ENCODE measurements at regions not wholly inside any gene's neighbourhood (a gene's known extent, or its start where the extent isn't known, plus 50 kb on each side); places are given as distances from the start of the nearest gene placed in this dataset.

DNA sequence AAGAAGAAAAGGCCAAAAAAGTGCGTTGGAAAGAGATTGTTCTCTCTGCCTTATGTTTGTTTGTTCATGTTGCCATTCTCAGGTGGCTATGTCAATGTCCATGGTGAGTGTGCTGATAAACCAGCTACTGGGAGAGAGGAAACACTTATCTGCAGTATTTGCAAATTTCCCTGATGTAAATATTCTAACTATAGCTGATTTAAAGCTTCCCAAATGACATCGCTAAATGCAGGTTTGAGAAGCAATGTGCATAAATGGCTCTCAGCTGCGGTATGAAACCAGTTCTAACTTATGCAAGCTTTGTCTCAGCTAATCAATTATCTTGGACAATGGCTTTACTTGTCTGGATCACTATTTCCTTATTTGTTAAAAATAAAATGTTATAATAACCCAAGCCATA lies 312.5 kb upstream of the ANO3 start:
- Histone ChIP-seq H3K36me3 (no peaks in the 10 kb centered on the region), H3K4me1 (replicated peaks) (no peaks in the 10 kb centered on the region), H3K27ac (no peak overlapping the region), H3K27me3 (replicated peaks; ENCODE audit: insufficient read depth) (peaks cover 3% of the 10 kb centered on the region), H3K9me3 (no peaks in the 10 kb centered on the region), H3K4me3 (no peak overlapping the region)
- 83% methylated on average over 3 of the region's 3 CpGs for WGBS
- intact Hi-C loops (cut with DNase I): no loop called here
- no peak for DNase-seq (ENCODE audit: low spot score)
- TF ChIP-seq POLR2A (IDR thresholded peaks at IDR 0.05) (no peak), POLR2AphosphoS5 (IDR thresholded peaks at IDR 0.05) (no peak)
- TF ChIP-seq, protein P1, sequence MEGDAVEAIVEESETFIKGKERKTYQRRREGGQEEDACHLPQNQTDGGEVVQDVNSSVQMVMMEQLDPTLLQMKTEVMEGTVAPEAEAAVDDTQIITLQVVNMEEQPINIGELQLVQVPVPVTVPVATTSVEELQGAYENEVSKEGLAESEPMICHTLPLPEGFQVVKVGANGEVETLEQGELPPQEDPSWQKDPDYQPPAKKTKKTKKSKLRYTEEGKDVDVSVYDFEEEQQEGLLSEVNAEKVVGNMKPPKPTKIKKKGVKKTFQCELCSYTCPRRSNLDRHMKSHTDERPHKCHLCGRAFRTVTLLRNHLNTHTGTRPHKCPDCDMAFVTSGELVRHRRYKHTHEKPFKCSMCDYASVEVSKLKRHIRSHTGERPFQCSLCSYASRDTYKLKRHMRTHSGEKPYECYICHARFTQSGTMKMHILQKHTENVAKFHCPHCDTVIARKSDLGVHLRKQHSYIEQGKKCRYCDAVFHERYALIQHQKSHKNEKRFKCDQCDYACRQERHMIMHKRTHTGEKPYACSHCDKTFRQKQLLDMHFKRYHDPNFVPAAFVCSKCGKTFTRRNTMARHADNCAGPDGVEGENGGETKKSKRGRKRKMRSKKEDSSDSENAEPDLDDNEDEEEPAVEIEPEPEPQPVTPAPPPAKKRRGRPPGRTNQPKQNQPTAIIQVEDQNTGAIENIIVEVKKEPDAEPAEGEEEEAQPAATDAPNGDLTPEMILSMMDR (IDR thresholded peaks at IDR 0.05): no peak

DNA sequence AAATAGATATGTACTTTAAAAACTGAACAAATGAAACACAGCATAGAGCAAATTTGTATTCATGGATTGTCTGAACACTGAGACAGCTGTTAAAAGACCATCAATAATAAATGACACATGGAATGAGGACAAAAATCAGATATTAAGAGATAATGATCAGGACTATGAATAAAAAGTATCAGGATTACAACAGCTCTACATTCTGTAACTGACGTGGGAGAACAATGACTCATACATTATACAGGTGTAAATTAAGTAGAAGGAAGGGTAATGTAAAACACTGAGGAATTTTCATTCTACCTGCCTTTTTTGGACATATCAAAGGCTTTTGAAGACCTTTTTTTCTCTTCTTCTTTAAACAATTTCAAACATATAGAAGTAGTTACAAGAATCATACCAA lies 310.9 kb upstream of the ANO3 start:
- TF ChIP-seq POLR2A (IDR thresholded peaks at IDR 0.05) (no peak), POLR2AphosphoS5 (IDR thresholded peaks at IDR 0.05) (no peak)
- TF ChIP-seq, protein P1 (IDR thresholded peaks at IDR 0.05): no peak
- no peak overlapping the region for H3K27ac ChIP-seq
- no peak overlapping the region for H3K4me3 ChIP-seq
- no peaks in the 10 kb centered on the region for H3K4me1 ChIP-seq (replicated peaks)
- intact Hi-C loops (cut with DNase I): no loop called here
- H3K27me3 ChIP-seq (replicated peaks; ENCODE audit: insufficient read depth): peaks cover 3% of the 10 kb centered on the region
- no peak for DNase-seq (ENCODE audit: low spot score)
- WGBS: 24% methylated on average over 1 of the region's 1 CpG
- H3K36me3 ChIP-seq: no peaks in the 10 kb centered on the region
- H3K9me3 ChIP-seq: no peaks in the 10 kb centered on the region

DNA sequence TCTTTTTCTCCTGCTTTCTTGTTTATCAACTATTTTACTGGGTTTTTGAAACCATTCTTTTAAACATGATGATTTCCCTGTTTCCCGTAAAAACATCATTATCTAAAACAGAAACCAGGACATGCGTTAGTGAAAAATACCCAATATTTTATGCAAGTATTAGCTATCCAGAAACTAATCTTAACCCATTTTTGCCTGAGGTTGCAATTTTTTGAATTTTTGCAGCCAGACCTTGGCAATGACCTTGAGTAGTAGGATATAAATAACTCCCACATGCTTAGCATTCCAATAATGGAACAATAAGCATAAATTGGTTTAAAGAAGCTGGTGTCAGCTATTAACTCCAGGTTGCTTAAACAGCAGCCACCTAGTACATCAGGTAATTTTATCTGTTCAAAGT lies 308.9 kb upstream of the ANO3 start:
- Histone ChIP-seq H3K9me3 (no peaks in the 10 kb centered on the region), H3K27ac (no peak overlapping the region), H3K4me3 (no peak overlapping the region), H3K4me1 (replicated peaks) (no peaks in the 10 kb centered on the region), H3K27me3 (replicated peaks; ENCODE audit: insufficient read depth) (peaks cover 3% of the 10 kb centered on the region), H3K36me3 (no peaks in the 10 kb centered on the region)
- DNase-seq (ENCODE audit: low spot score): no peak
- WGBS: 81% methylated on average over 2 of the region's 2 CpGs
- intact Hi-C loops (cut with DNase I): no loop called here
- TF ChIP-seq POLR2AphosphoS5 (IDR thresholded peaks at IDR 0.05): no peak
- TF ChIP-seq, protein P1 (IDR thresholded peaks at IDR 0.05): no peak
- TF ChIP-seq POLR2A (IDR thresholded peaks at IDR 0.05): no peak

DNA sequence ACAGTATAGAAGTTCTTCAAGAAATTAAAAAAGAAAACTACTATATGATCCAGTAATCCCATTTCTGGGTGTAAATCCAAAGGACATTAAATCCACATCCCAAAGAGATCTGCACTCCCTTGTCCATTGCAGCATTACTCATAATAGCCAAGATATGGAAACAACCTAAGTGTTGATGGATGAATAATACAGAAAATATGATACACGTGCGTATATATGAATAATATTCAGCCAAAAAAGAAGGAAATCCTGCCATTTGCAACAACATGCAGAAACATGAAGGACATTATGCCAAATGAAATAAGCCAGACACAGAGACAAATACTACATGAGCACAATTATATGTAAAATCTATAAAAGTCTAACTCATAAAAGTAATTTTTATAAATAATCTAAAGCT lies 306.3 kb upstream of the ANO3 start:
- intact Hi-C loops (cut with DNase I): no loop called here
- no peak overlapping the region for H3K4me3 ChIP-seq
- DNase-seq (ENCODE audit: low spot score): no peak
- no peaks in the 10 kb centered on the region for H3K4me1 ChIP-seq (replicated peaks)
- no peak overlapping the region for H3K27ac ChIP-seq
- H3K36me3 ChIP-seq: no peaks in the 10 kb centered on the region
- no peak for TF ChIP-seq POLR2AphosphoS5 (IDR thresholded peaks at IDR 0.05)
- no peak for TF ChIP-seq POLR2A (IDR thresholded peaks at IDR 0.05)
- TF ChIP-seq, protein P1 (IDR thresholded peaks at IDR 0.05): no peak
- no peaks in the 10 kb centered on the region for H3K9me3 ChIP-seq
- peaks cover 3% of the 10 kb centered on the region for H3K27me3 ChIP-seq (replicated peaks; ENCODE audit: insufficient read depth)
- 97% methylated on average over 2 of the region's 2 CpGs for WGBS

DNA sequence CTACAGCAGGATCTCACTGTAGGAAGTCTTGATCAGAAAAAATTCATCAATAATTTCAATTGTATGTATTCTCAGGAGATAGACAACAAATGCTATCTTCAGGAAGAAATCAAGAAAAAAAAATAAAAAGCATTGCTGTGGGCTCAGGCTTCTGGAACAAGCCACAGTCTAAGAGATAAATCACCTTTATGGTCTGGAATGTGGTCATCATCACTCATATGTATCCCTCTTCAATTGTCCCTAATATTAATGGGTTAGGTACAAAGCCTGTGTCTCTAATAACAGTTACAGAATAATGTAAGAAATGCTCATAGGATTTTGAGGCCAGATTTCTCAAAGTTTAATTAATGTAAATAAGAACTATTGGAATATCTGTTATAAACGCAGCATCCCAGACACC lies 305.9 kb upstream of the ANO3 start:
- no peak overlapping the region for H3K4me3 ChIP-seq
- TF ChIP-seq, protein P1 (IDR thresholded peaks at IDR 0.05): no peak
- TF ChIP-seq POLR2AphosphoS5 (IDR thresholded peaks at IDR 0.05) (no peak), POLR2A (IDR thresholded peaks at IDR 0.05) (no peak)
- no peaks in the 10 kb centered on the region for H3K9me3 ChIP-seq
- H3K36me3 ChIP-seq: no peaks in the 10 kb centered on the region
- H3K27me3 ChIP-seq (replicated peaks; ENCODE audit: insufficient read depth): peaks cover 3% of the 10 kb centered on the region
- WGBS: 83% methylated on average over 1 of the region's 1 CpG
- H3K27ac ChIP-seq: no peak overlapping the region
- no peak for DNase-seq (ENCODE audit: low spot score)
- no peaks in the 10 kb centered on the region for H3K4me1 ChIP-seq (replicated peaks)
- intact Hi-C loops (cut with DNase I): no loop called here
